ENCODE measurements at regions not wholly inside any gene's neighbourhood (a gene's known extent, or its start where the extent isn't known, plus 50 kb on each side); places are given as distances from the start of the nearest gene placed in this dataset.

DNA sequence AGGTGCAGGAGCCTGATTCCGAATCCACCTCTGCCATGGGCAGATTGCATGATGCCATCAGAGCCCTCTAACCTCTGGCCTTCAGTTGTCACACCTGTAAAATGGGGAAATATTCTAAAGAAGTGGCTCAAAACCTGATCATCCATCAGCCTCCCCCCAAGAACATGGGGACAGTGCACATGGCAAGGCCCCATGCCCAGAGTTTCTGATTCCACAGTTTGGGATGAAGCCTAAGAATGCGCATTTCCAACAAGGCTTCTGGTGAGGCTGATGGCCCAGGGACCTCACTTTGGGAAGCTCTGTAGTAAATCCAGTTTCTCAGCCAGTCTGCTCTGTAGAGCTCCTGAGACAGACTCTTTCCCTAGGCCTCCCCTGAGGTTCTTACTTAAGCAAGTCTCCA lies 119.9 kb upstream of the CD93 start:
- Histone ChIP-seq H3K9me3 (no peaks in the 10 kb centered on the region), H3K4me3 (no peak overlapping the region), H3K36me3 (no peaks in the 10 kb centered on the region), H3K4me1 (replicated peaks) (peaks cover 23% of the 10 kb centered on the region), H3K27ac (peak overlapping the region; percentile 64 to 72), H3K27me3 (replicated peaks; ENCODE audit: insufficient read depth) (no peaks in the 10 kb centered on the region)
- WGBS: 78% methylated on average over 2 of the region's 2 CpGs
- intact Hi-C loops (cut with DNase I): no loop called here
- no peak for DNase-seq (ENCODE audit: low spot score)
- TF ChIP-seq, protein P1, sequence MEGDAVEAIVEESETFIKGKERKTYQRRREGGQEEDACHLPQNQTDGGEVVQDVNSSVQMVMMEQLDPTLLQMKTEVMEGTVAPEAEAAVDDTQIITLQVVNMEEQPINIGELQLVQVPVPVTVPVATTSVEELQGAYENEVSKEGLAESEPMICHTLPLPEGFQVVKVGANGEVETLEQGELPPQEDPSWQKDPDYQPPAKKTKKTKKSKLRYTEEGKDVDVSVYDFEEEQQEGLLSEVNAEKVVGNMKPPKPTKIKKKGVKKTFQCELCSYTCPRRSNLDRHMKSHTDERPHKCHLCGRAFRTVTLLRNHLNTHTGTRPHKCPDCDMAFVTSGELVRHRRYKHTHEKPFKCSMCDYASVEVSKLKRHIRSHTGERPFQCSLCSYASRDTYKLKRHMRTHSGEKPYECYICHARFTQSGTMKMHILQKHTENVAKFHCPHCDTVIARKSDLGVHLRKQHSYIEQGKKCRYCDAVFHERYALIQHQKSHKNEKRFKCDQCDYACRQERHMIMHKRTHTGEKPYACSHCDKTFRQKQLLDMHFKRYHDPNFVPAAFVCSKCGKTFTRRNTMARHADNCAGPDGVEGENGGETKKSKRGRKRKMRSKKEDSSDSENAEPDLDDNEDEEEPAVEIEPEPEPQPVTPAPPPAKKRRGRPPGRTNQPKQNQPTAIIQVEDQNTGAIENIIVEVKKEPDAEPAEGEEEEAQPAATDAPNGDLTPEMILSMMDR (IDR thresholded peaks at IDR 0.05): no peak
- TF ChIP-seq POLR2A (IDR thresholded peaks at IDR 0.05): no peak

DNA sequence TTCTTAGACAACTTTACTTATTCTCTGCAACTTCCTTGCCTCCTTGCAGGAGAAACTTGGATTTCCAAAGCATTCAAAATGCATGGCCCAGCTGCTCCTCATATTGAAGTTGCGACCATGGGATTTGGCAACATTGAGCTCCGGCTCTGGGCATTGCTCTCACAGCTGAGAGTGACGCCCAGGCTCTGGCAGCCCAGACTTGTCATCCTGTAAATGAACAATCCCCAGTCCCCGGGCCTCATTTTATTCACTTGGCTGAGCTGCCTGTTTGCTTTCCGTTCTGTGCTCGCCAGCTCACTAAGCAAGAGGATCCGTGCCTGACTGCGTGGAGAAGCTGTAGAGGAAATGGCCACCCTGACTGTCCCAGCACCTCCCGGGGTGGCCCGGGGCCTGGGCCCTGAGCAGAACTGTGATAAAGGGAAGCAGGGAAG lies 119.5 kb upstream of the CD93 start:
- no peaks in the 10 kb centered on the region for H3K9me3 ChIP-seq
- under 1% methylated on average over 10 of the region's 10 CpGs for WGBS
- H3K27ac ChIP-seq: peak overlapping the region; percentile 64 to 72
- DNase-seq (ENCODE audit: low spot score): peak; percentile 92
- H3K27me3 ChIP-seq (replicated peaks; ENCODE audit: insufficient read depth): no peaks in the 10 kb centered on the region
- TF ChIP-seq, protein P1 (IDR thresholded peaks at IDR 0.05): no peak
- peak; percentile 67 for TF ChIP-seq POLR2AphosphoS5 (IDR thresholded peaks at IDR 0.05)
- intact Hi-C loops (cut with DNase I): no loop called here
- no peaks in the 10 kb centered on the region for H3K36me3 ChIP-seq
- no peak overlapping the region for H3K4me3 ChIP-seq
- H3K4me1 ChIP-seq (replicated peaks): peaks cover 23% of the 10 kb centered on the region

DNA sequence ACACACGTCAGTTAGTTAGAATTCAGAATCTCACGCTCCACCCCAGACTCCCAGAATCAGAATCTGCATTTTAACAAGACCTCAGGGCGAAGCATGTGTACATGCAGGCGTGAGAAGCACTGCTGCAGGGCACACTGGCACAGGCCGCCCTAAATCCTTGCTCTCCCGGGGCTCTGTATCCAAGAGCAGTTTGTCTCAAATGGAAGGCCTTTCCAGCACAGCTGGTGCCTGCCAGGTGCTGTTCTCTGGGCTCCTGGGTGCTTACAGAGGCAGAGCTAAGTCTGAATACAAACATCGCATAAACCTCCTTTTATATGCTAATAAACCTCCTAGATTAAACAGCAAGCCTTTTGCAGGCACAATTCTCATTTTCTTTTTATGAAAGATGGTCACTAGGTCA lies 119.1 kb upstream of the CD93 start:
- H3K4me1 ChIP-seq (replicated peaks): peaks cover 23% of the 10 kb centered on the region
- no peaks in the 10 kb centered on the region for H3K9me3 ChIP-seq
- no peaks in the 10 kb centered on the region for H3K27me3 ChIP-seq (replicated peaks; ENCODE audit: insufficient read depth)
- H3K36me3 ChIP-seq: no peaks in the 10 kb centered on the region
- TF ChIP-seq, protein P1 (IDR thresholded peaks at IDR 0.05): no peak
- no peak for TF ChIP-seq POLR2AphosphoS5 (IDR thresholded peaks at IDR 0.05)
- no peak for TF ChIP-seq POLR2A (IDR thresholded peaks at IDR 0.05)
- intact Hi-C loops (cut with DNase I): no loop called here
- WGBS: 31% methylated on average over 7 of the region's 7 CpGs
- DNase-seq (ENCODE audit: low spot score): peak; percentile 66
- peak overlapping the region; percentile 64 to 72 for H3K27ac ChIP-seq
- no peak overlapping the region for H3K4me3 ChIP-seq

DNA sequence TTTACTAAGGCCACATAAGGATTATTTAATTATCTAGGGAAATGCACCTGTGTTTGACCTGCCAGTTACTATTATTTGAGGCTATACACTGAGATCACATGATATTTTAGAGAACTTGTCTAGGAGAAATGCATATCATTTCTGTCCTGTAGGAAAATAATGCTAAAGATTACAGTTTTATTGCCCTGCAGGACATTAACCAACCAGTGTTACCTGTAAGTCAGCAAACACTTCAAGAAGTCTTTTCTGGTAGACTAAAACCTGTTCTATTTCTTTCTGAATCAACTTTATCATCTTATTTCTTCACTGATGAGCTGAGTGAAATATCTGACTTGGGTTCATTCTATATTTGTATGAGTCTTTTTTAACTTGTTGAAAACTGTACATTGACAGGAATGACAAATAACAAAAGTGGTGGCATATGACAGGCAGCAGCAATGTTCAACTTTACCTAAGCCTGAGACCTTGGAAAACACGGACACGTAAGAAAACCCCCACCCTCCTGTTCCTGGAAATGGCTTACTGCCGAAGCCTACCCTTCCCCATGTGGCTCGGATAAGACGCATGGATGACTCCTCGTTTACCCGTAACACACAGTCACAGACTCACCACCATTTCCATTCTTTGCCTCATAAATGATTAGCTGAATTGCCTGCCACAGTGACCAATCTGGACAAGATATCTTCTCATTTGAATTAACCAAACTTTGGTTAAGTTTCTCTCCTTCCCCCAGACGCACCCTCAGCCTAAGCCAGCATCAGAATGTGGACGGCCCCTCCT lies 118.0 kb upstream of the CD93 start:
- intact Hi-C loops (cut with DNase I): no loop called here
- TF ChIP-seq POLR2AphosphoS5 (IDR thresholded peaks at IDR 0.05): peak; percentile 54
- no peak for TF ChIP-seq POLR2A (IDR thresholded peaks at IDR 0.05)
- TF ChIP-seq, protein P1 (IDR thresholded peaks at IDR 0.05): peak in 1 of 4 experiments; percentile 13
- Histone ChIP-seq H3K4me3 (no peak overlapping the region), H3K36me3 (no peaks in the 10 kb centered on the region), H3K27me3 (replicated peaks; ENCODE audit: insufficient read depth) (no peaks in the 10 kb centered on the region), H3K27ac (peak overlapping the region; percentile 64 to 72), H3K9me3 (no peaks in the 10 kb centered on the region), H3K4me1 (replicated peaks) (peaks cover 23% of the 10 kb centered on the region)
- 79% methylated on average over 9 of the region's 9 CpGs for WGBS
- DNase-seq (ENCODE audit: low spot score): no peak

DNA sequence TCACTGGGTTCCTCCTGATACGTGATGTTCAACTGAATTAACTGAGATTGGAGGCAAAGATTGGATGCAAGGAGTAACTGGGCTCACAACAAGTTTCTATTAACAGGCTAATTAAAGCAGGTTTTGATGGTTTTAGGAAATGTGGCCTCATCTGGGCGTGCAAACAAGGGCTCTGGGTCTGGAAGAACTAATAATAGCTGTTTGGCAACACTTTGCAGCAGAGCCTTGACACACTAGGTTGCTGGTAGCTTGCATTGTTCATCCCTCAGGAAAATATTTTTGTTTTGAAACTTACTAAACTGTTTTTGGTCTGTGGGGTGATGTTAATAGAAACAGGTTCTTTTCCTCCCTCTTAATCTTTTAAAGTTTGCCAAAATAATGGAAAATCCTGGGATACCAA lies 117.2 kb upstream of the CD93 start:
- no peak overlapping the region for H3K27ac ChIP-seq
- H3K36me3 ChIP-seq: no peaks in the 10 kb centered on the region
- no peak overlapping the region for H3K4me3 ChIP-seq
- DNase-seq (ENCODE audit: low spot score): no peak
- H3K9me3 ChIP-seq: no peaks in the 10 kb centered on the region
- intact Hi-C loops (cut with DNase I): no loop called here
- WGBS: 52% methylated on average over 2 of the region's 2 CpGs
- TF ChIP-seq, protein P1 (IDR thresholded peaks at IDR 0.05): no peak
- no peaks in the 10 kb centered on the region for H3K27me3 ChIP-seq (replicated peaks; ENCODE audit: insufficient read depth)
- peaks cover 23% of the 10 kb centered on the region for H3K4me1 ChIP-seq (replicated peaks)
